NCI-H2227 treated with DMSO at 0.1 percent for 48 hours (cell line): ENCODE measurements at regions not wholly inside any gene's neighbourhood (a gene's known extent, or its start where the extent isn't known, plus 50 kb on each side); places are given as distances from the start of the nearest gene placed in this dataset.

Source experiments
- DNase-seq: peaks from one replicate; lab custom pipeline; 2025; lab: John Stamatoyannopoulos, UW

DNA sequence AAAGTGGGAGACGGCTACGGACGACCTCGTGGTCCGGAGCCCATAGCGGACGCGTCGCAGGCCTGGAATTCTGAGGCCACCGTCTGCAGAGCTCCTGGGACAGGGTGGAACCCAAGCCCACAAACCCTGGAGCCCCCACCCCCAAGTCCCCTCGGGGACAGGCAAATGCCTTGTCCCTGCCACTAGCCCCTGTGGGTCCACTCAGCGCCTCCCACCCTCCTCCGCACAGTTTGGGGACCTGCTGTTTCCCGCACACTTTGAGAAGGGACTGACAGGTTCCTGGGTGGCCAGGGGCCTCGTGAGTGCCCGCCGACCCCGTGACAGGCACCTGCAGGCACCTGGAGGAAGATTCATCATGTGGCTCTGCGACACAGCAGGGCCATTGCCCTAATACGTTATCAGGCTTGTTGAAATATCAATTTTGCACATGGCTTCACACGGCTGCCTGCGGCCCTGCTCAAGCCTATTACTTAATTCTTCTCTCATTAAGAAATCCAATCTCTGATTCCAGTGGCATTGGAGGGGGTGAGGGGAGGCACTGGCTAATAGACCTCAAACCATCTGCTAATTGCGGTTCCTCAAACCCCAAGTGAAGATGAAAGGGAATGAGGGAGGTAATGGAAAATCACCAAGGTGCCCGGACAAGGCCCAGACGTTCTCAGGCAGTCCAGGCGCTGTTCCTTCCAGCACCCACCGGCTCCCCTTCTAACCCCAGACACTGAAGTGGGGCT lies 672.5 kb downstream of the BRD1 start:
- DNase-seq = no peak

GRCh38 chr22:49154433-49154832 lies 673.2 kb downstream of the BRD1 start:
- no peak for DNase-seq

- no peak for DNase-seq
These were observed 673.8 kb downstream of the BRD1 start for GRCh38 chr22:49153921-49154320.

- no peak for DNase-seq
These were observed 674.5 kb downstream of the BRD1 start for GRCh38 chr22:49152939-49153770.

- no peak for DNase-seq
These were observed 675.3 kb downstream of the BRD1 start for GRCh38 chr22:49152127-49152938.

GRCh38 chr22:49151256-49152126 lies 676.2 kb downstream of the BRD1 start:
- no peak for DNase-seq

DNA sequence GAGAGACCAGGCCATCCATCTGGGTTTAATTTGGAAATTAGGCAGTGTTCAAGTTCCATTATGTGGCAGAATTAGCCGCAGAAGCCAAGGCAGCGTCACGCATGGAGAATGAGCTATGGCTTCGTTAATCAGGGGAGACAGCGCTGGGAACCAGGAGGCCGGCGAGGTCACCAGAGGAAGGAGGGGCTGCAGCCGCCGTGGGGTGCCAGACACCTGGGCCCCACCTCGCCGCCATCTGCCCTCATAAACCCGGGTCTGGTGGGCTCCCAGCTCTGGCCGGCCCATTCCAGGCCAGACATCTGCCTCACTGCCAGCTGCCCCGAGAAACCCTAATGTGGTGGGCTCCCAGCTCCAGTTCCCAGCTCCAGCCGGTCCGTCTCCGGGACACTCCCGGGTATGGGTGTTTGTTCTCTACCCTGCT lies 676.9 kb downstream of the BRD1 start:
- DNase-seq = no peak

DNA sequence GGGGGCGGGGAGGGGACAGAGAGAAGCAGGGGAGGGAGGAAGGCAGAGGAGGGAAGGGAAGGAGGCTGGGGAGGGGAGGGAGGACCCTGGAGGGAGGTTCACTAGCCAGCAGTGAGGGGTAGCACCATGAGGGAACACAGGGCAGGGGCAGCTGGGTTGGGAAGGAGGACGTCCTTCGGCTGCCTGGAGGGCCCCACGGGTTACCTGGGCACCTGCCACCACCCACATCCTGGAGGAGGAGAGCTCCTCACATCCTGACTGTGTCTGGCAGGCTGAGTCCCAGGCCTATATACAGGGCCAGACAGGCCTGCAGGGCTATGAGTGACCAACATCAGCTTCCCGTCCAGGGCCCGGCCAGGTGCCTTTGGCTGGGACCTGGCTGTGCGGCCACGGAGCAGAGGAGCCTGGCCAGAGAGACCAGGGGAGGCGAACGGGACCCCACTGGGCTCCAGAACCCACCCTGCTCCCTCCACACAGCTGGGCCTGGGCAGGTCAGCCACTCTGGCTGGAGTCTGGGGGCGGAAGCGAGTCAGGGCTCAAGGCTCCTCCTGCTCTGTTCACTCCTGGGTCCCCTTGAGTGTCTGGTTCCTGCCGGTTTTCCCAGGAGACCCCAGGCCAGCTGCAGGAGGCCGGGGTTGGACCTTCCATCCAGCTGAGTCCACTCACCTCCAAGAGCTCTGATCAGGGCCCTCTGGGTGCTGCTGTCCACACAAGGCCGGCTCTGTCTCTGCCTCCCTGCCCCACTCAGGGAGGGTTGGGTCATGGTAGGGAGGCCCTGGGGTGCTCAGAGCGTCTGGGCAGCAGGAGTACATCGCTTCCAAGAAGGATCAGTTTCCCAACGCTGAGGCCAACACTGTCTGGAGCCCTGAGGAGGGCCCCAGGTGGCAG lies 677.7 kb downstream of the BRD1 start:
- no peak for DNase-seq

DNA sequence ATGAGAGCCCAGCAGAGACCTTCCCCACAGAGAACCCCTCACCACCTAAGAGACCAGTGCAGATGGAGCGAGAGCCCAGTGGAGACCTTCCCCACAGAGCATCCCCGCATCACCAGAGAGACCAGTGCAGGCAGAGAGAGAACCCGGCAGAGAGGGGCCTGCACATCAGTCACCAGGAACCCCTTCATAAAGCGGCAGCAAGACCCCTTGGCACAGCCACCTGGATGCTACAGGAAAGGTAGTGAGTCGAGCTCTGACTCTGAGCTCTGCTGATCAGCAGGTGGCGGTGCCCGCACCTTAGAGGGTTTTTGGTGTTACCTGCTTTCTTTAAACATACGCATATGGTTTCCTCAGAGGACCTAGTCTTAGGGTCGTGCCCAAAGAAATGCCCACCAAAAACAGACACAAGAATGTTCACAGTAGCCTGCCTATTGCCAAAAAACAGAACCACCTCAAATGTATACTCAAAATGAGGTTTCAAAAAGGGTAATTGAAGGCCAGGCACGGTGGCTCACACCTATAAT lies 678.7 kb downstream of the BRD1 start:
- DNase-seq = no peak

DNA sequence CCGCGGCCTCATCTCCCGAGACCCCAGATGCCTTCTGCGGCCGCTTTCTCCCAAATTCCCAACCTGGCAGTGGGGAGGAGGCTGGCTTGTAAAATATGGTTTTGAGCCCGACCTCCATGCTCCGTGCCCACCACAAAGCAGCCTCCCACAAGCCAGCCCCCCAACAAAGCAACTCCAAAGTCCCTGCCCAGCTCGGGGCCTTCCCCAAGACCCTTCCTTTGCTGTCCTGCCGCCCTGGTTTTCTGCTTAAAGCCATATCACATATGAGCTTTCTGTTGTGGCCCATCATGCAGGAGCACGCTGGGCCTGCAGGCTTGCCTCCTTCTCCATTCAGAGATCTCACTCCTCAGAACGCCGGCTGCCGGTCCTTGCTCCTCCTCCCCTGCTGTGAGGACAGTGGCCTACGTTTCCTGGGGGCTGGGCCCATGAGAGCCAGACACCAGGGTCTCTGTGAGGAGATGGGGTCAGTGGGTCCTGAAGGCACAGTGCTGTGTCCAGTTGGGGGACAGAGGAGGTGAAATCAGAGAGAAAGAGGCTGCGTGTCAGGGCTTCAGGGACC lies 680.0 kb downstream of the BRD1 start:
- DNase-seq = no peak

- DNase-seq = no peak
These were observed 680.5 kb downstream of the BRD1 start for GRCh38 chr22:49147171-49147570.

DNA sequence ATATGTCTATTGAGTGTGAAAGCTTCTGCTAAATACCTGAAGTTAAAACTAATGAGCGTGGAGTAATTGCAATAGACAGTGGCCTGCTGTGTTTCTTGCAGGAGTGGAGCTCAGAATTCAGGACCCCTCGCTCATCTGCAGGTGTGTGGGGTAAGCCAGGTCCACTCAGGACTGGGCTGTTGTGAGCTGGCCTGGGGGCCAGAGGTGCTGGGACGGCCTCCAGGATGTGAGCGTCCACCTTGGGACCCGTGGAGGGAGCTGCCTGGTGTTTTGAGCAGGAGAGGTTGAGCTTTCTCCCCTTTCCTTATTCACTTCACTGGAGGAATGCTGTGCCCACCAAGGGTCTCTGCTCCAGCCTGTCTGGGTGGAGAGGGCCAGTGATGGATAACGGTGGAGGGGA lies 681.2 kb downstream of the BRD1 start:
- DNase-seq = no peak

GRCh38 chr22:49143812-49144211 lies 683.9 kb downstream of the BRD1 start:
- DNase-seq = no peak

- no peak for DNase-seq
These were observed 684.8 kb downstream of the BRD1 start for GRCh38 chr22:49142891-49143290.

DNA sequence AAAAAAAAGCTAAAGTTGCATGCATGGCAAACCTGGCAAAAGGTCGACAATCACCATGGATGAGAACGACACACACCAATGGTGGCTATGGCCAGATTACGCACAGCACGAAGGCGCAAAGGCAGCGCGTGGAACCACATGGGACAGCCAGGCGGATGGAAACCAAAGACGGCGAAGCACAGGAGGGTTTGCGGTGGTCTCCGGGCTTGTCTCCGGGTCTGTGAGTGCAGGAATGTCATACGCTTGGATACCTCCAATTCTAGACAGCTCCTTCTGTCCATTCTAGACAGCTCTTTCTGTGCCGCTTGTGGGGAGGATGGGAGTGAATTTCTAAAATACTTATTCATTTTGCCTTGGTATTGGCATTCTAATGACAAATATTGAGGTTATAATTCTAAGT lies 685.4 kb downstream of the BRD1 start:
- DNase-seq = no peak

GRCh38 chr22:49141761-49142160 lies 685.9 kb downstream of the BRD1 start:
- no peak for DNase-seq

- DNase-seq = no peak
These were observed 686.6 kb downstream of the BRD1 start for GRCh38 chr22:49140911-49141665.

GRCh38 chr22:49139492-49140151 lies 688.1 kb downstream of the BRD1 start:
- DNase-seq = no peak
